H9 (cell line): ENCODE measurements at regions not wholly inside any gene's neighbourhood (a gene's known extent, or its start where the extent isn't known, plus 50 kb on each side); places are given as distances from the start of the nearest gene placed in this dataset.

Source experiments
- DNase-seq: peaks from one replicate; pipeline ENCODE4 v3.0.0-alpha.2; 2017
- H2AFZ ChIP-seq: one replicate; pipeline ENCODE4 v1.6.1; 2013; ENCODE audit warnings: mild to moderate bottlenecking, low read length, control low read depth, moderate library complexity
- H2AK5ac ChIP-seq: 2 replicates; pipeline ENCODE4 v1.6.1; 2013; ENCODE audit warnings: low read length, control low read depth, mixed read lengths; ENCODE audit not compliant: insufficient read length
- H2BK120ac ChIP-seq: one replicate; pipeline ENCODE4 v1.6.1; 2013; ENCODE audit warnings: low read depth, mild to moderate bottlenecking, low read length, control low read depth, inconsistent platforms; ENCODE audit not compliant: poor library complexity, severe bottlenecking
- H2BK12ac ChIP-seq: 2 replicates; pipeline ENCODE4 v1.6.1; 2013; ENCODE audit warnings: low read length, control low read depth, mixed read lengths, low read depth; ENCODE audit not compliant: insufficient read length
- H2BK15ac ChIP-seq: 2 replicates; pipeline ENCODE4 v1.6.1; 2013; ENCODE audit warnings: low read depth, low read length, control low read depth
- H2BK20ac ChIP-seq: one replicate; pipeline ENCODE4 v1.6.1; 2013; ENCODE audit warnings: low read depth, mild to moderate bottlenecking, low read length, control low read depth, inconsistent platforms; ENCODE audit not compliant: poor library complexity, severe bottlenecking
- H2BK5ac ChIP-seq: 2 replicates; pipeline ENCODE4 v1.6.1; 2013; ENCODE audit warnings: low read length, control low read depth, mixed read lengths; ENCODE audit not compliant: insufficient read length
- H3K14ac ChIP-seq: 2 replicates; pipeline ENCODE4 v1.6.1; 2013; ENCODE audit warnings: low read length, control low read depth; ENCODE audit not compliant: insufficient read depth
- H3K18ac ChIP-seq: 2 replicates; pipeline ENCODE4 v1.6.1; 2013; ENCODE audit warnings: low read depth, mild to moderate bottlenecking, mixed read lengths, low read length, control low read depth; ENCODE audit not compliant: insufficient read length
- H3K23ac ChIP-seq: 2 replicates; pipeline ENCODE4 v1.6.1; 2013; ENCODE audit warnings: low read length, control low read depth, mixed read lengths, low read depth; ENCODE audit not compliant: insufficient read length
- H3K23me2 ChIP-seq: 2 replicates; pipeline ENCODE4 v1.6.1; 2013; ENCODE audit warnings: low read depth, mild to moderate bottlenecking, mixed read lengths, low read length, control low read depth; ENCODE audit not compliant: insufficient read length, poor library complexity, severe bottlenecking
- H3K27ac ChIP-seq: 2 replicates; pipeline ENCODE4 v1.5.1; 2013; ENCODE audit warnings: low read length, control low read depth, mixed read lengths, low read depth; ENCODE audit not compliant: insufficient read length
- H3K27me3 ChIP-seq: 2 replicates; pipeline ENCODE4 v1.6.1; 2013; ENCODE audit warnings: low read length, control low read depth, inconsistent platforms; ENCODE audit not compliant: insufficient read depth
- H3K4ac ChIP-seq: 2 replicates; pipeline ENCODE4 v1.6.1; 2013; ENCODE audit warnings: low read depth, mild to moderate bottlenecking, control low read depth, inconsistent platforms, low read length, moderate library complexity
- H3K4me1 ChIP-seq: 2 replicates; pipeline ENCODE4 v1.6.1; 2013; ENCODE audit warnings: low read length, control low read depth, inconsistent platforms; ENCODE audit not compliant: insufficient read depth
- H3K4me2 ChIP-seq: 2 replicates; pipeline ENCODE4 v1.6.1; 2013; ENCODE audit warnings: low read length, control low read depth, mixed read lengths; ENCODE audit not compliant: insufficient read length, insufficient read depth
- H3K56ac ChIP-seq: 2 replicates; pipeline ENCODE4 v1.6.1; 2013; ENCODE audit warnings: low read depth, mild to moderate bottlenecking, mixed read lengths, low read length, control low read depth; ENCODE audit not compliant: insufficient read length
- H3K79me1 ChIP-seq: 2 replicates; pipeline ENCODE4 v1.6.1; 2013; ENCODE audit warnings: low read depth, mild to moderate bottlenecking, moderate library complexity, low read length, control low read depth, inconsistent platforms; ENCODE audit not compliant: insufficient read depth, poor library complexity, severe bottlenecking
- H3K79me2 ChIP-seq: 2 replicates; pipeline ENCODE4 v1.6.1; 2013; ENCODE audit warnings: low read length, control low read depth, inconsistent platforms; ENCODE audit not compliant: insufficient read depth
- H3K9ac ChIP-seq: 2 replicates; pipeline ENCODE4 v1.6.1; 2013; ENCODE audit warnings: low read length, control low read depth, mixed read lengths; ENCODE audit not compliant: insufficient read length; ENCODE audit errors: extremely low read depth
- H3K9me3 ChIP-seq: one replicate; pipeline ENCODE4 v1.6.1; 2013; ENCODE audit warnings: low read depth, low read length, inconsistent platforms; ENCODE audit not compliant: control insufficient read depth
- H3T11ph ChIP-seq: one replicate; pipeline ENCODE4 v1.6.1; 2013; ENCODE audit warnings: mild to moderate bottlenecking, low read length, control low read depth, inconsistent platforms
- H4K20me1 ChIP-seq: one replicate; pipeline ENCODE4 v1.6.1; 2013; ENCODE audit not compliant: control insufficient read depth, insufficient read length, insufficient read depth
- H4K5ac ChIP-seq: 2 replicates; pipeline ENCODE4 v1.6.1; 2013; ENCODE audit warnings: low read depth, mild to moderate bottlenecking, mixed read lengths, low read length, control low read depth; ENCODE audit not compliant: insufficient read length
- H4K8ac ChIP-seq: replicated peaks from 2 replicates; pipeline ENCODE4 v1.6.1; 2013; ENCODE audit warnings: low read length, control low read depth, mixed read lengths, low read depth; ENCODE audit not compliant: insufficient read length
- H4K91ac ChIP-seq: 2 replicates; pipeline ENCODE4 v1.6.1; 2013; ENCODE audit warnings: low read depth, mild to moderate bottlenecking, moderate library complexity, mixed read lengths, low read length, control low read depth; ENCODE audit not compliant: insufficient read length
- H3K27ac Mint-ChIP-seq, 3 experiments: 2 replicates in 2 of 3; 3 replicates in 1 of 3; pipeline ENCODE4 v1.8.0; 2020 to 2021; ENCODE audit warnings: mixed read lengths in 3 of 3, mild to moderate bottlenecking in 1 of 3, moderate library complexity in 1 of 3
- H3K27me3 Mint-ChIP-seq: 2 replicates; pipeline ENCODE4 v1.8.0; 2021; ENCODE audit warnings: low read depth, mild to moderate bottlenecking, moderate library complexity, mixed read lengths
- H3K36me3 Mint-ChIP-seq, 3 experiments: 2 replicates in 2 of 3; 3 replicates in 1 of 3; pipeline ENCODE4 v1.8.0; 2020 to 2021; ENCODE audit warnings: low read depth in 3 of 3, mixed read lengths in 3 of 3; ENCODE audit not compliant: insufficient read depth in 1 of 3
- H3K4me1 Mint-ChIP-seq, 2 experiments: 2 replicates each; pipeline ENCODE4 v1.8.0; 2020; ENCODE audit warnings: mixed read lengths in 2 of 2
- H3K4me3 Mint-ChIP-seq, 2 experiments: 2 replicates in 1 of 2; 3 replicates in 1 of 2; pipeline ENCODE4 v1.8.0; 2020 to 2021; ENCODE audit warnings: mild to moderate bottlenecking in 2 of 2, mixed read lengths in 2 of 2, moderate library complexity in 1 of 2
- H3K9me3 Mint-ChIP-seq, 2 experiments: 2 replicates in 1 of 2; 3 replicates in 1 of 2; pipeline ENCODE4 v1.8.0; 2020; ENCODE audit warnings: mild to moderate bottlenecking in 2 of 2, mixed read lengths in 2 of 2, moderate library complexity in 1 of 2
- WGBS: extraction: QIAGEN DNeasy Blood & Tissue Kit; methylation state at CpG from one replicate; pipeline ENCODE4 v1.1.7; 2013; ENCODE audit warnings: missing lambda C conversion rate, low lambda C conversion rate, mixed read lengths; ENCODE audit not compliant: insufficient read length; ENCODE audit errors: extremely low coverage; 5-methylcytosine and 5-hydroxymethylcytosine counted together
- TF ChIP-seq, protein P1 (sequence below): fragments of 200-600 bp; sonication (generic); conservative IDR thresholded peaks from 3 replicates; pipeline ENCODE4 v1.8.0; 2021; ENCODE audit warnings: antibody characterized with exemption, mild to moderate bottlenecking

DNA sequence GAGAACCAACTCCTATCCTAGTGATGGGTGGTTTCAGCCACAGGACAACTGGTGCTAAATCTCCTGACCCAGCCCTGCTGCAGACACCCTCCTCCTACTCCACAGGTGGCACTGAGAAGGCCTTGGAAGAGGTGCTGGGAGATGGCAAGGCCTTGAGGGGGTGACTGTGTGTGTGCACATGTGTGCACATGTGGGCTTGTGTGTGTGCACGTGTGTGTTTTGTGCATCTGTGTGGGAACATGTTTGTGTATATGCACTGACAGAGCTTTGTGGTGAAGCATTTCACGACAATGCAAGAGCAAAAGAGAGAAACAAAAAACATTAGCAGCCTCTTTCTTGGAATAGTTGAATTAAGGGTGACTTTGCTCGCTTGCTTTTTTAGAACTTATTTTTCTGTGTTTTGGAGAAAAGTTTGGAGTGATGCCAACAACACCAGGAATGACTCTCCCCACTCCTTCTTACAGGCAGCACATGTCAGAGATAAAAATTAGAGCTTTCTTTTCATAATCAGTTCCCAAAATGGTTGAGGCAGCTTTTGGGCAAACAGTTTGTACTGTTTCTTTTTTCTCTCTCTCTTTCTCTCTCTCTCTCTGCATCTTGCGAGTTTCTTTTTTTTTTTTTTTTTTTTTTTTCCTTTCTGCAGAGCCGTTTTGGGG lies 69.5 kb downstream of the SEC61G start:
- Histone ChIP-seq H3K56ac (no peak overlapping the region), H4K5ac (no peak overlapping the region), H3K27ac (no peak overlapping the region), H2BK120ac (no peak overlapping the region), H3K9me3 (no peaks in the 10 kb centered on the region), H3T11ph (no peak overlapping the region), H2BK5ac (no peak overlapping the region), H2AFZ (no peak overlapping the region), H3K23ac (no peak overlapping the region), H3K23me2 (no peaks in the 10 kb centered on the region), H2BK20ac (no peak overlapping the region), H3K4ac (no peak overlapping the region), H3K4me2 (no peak overlapping the region), H3K14ac (no peak overlapping the region; the same call in 1 of the 2 replicates), H3K79me1 (no peaks in the 10 kb centered on the region), H2AK5ac (no peak overlapping the region), H3K4me1 (no peaks in the 10 kb centered on the region; the same call in 1 of the 2 replicates), H3K18ac (no peak overlapping the region), H3K79me2 (no peaks in the 10 kb centered on the region), H2BK15ac (no peak overlapping the region), H4K20me1 (no peaks in the 10 kb centered on the region), H3K27me3 (no peaks in the 10 kb centered on the region), H4K91ac (no peak overlapping the region), H2BK12ac (no peak overlapping the region), H3K9ac (no peak overlapping the region), H4K8ac (no peak overlapping the region)
- peaks cover 0 to 3% of the 10 kb centered on the region in 2 experiments; a peak in 3 of 5 replicates for H3K9me3 Mint-ChIP-seq
- no CpG with 5 or more reads among the region's 5 CpGs for WGBS
- no peaks in the 10 kb centered on the region for H3K27me3 Mint-ChIP-seq
- TF ChIP-seq, protein P1, sequence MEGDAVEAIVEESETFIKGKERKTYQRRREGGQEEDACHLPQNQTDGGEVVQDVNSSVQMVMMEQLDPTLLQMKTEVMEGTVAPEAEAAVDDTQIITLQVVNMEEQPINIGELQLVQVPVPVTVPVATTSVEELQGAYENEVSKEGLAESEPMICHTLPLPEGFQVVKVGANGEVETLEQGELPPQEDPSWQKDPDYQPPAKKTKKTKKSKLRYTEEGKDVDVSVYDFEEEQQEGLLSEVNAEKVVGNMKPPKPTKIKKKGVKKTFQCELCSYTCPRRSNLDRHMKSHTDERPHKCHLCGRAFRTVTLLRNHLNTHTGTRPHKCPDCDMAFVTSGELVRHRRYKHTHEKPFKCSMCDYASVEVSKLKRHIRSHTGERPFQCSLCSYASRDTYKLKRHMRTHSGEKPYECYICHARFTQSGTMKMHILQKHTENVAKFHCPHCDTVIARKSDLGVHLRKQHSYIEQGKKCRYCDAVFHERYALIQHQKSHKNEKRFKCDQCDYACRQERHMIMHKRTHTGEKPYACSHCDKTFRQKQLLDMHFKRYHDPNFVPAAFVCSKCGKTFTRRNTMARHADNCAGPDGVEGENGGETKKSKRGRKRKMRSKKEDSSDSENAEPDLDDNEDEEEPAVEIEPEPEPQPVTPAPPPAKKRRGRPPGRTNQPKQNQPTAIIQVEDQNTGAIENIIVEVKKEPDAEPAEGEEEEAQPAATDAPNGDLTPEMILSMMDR: no peak
- no peaks in the 10 kb centered on the region for H3K36me3 Mint-ChIP-seq
- no peak for DNase-seq
- no peak overlapping the region for H3K27ac Mint-ChIP-seq
- H3K4me3 Mint-ChIP-seq: no peak overlapping the region
- H3K4me1 Mint-ChIP-seq: peaks cover 15% of the 10 kb centered on the region in 2 experiments
